ENCODE measurements at regions not wholly inside any gene's neighbourhood (a gene's known extent, or its start where the extent isn't known, plus 50 kb on each side); places are given as distances from the start of the nearest gene placed in this dataset.

DNA sequence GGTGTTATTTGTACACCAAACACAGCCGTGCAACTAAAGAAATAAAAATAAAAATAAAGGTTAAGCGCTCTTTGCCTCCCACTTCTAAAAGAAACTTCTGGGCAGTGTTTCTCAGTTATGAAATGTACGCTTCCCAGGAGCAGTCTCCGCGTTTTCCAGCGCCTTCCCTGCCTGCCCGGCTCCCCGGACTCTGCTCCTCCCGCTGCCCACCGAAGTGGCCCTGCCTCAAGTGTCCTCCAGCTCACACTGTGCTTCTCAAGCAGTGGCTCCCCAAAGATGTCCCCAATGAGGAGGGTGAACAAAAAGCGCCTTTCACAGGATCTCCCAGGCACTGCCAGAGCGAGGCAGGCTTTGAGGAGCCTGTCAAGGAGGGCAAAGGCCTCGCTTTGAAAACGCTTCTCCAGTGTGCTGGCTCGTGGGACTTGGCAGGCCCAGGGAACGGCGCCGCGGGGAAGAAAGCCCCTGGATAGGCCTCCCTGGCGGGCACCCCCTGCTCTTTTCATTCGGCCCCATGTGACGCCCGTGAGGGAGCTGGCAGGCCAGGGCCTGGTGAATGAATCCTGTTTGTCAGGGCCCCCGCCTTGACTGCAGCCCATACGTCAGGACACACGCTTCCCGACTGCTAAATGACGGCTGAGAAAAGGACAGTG lies 187.1 kb downstream of the FOXO1 start:
- Histone ChIP-seq H3K4me1 (peaks cover 10% of the 10 kb centered on the region), H3K27ac (no peak overlapping the region), H3K27me3 (ENCODE audit: insufficient read depth in 3 of 3, low read length in 2 of 3) (no peaks in the 10 kb centered on the region), H3K4me3 (no peak overlapping the region), H3K9me3 (no peaks in the 10 kb centered on the region), H3K36me3 (ENCODE audit: insufficient read depth in 1 of 2, low read depth in 1 of 2) (no peaks in the 10 kb centered on the region)
- TF ChIP-seq, protein P1, sequence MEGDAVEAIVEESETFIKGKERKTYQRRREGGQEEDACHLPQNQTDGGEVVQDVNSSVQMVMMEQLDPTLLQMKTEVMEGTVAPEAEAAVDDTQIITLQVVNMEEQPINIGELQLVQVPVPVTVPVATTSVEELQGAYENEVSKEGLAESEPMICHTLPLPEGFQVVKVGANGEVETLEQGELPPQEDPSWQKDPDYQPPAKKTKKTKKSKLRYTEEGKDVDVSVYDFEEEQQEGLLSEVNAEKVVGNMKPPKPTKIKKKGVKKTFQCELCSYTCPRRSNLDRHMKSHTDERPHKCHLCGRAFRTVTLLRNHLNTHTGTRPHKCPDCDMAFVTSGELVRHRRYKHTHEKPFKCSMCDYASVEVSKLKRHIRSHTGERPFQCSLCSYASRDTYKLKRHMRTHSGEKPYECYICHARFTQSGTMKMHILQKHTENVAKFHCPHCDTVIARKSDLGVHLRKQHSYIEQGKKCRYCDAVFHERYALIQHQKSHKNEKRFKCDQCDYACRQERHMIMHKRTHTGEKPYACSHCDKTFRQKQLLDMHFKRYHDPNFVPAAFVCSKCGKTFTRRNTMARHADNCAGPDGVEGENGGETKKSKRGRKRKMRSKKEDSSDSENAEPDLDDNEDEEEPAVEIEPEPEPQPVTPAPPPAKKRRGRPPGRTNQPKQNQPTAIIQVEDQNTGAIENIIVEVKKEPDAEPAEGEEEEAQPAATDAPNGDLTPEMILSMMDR (IDR thresholded peaks at IDR 0.05), result no peak
- no peak for ATAC-seq
- no peak for DNase-seq
- intact Hi-C loops (cut with DNase I), result loop anchor here in 1 of 2 donors (10.0 kb wide), 1 partner anchor 185 kb away; the partner anchor contains the start of gene FOXO1
- WGBS, 3 donors, result 92 to 96% (median 94%) methylated on average over 28 of the region's 28 CpGs

DNA sequence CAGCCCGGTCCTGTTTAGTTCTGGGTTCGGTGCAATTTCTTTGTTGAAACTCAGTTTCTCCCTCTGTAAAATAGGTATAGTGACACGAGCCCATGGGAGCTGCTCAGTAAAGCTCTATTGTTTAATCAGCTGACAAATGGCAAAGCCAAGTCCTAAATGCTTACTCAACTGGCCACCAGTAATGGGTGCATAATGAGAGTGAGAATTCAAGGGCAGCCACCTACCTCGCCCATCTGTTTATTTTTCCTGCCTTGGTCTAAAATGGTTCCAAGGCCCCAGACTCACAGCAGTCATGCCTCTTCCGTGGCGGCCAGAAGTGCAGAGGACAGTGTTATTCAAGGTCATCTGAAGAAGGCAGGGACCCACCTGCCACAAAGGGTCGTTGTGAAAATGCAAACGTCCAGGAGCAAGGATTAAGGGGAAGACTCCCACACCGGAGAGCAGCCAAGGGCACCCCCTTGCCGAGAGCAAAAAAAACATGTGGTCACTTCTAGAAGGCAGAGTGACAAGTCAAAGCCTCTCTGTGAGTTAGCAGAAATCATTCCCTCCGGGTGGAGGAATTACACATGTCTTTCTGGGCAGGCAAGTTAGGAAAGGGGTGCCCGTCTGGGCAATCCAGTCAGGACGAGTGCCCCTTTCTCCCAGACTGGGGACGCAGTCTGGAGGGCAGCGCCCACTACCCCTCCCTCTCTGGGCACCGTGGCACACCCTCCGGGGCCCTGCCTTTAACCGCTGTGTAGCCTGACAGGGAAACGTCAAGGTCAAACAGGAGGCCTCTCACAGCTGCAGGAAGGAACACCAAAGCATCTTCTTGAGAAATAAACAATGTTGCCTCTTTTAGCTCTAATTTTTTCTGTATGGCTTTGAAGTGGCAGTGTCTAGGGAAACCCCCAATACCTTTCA lies 186.2 kb downstream of the FOXO1 start:
- Histone ChIP-seq H3K4me1 (peaks cover 10% of the 10 kb centered on the region), H3K4me3 (no peak overlapping the region), H3K36me3 (ENCODE audit: insufficient read depth in 1 of 2, low read depth in 1 of 2) (no peaks in the 10 kb centered on the region), H3K27ac (no peak overlapping the region), H3K9me3 (no peaks in the 10 kb centered on the region), H3K27me3 (ENCODE audit: insufficient read depth in 3 of 3, low read length in 2 of 3) (no peaks in the 10 kb centered on the region)
- TF ChIP-seq, protein P1 (IDR thresholded peaks at IDR 0.05), result no peak
- intact Hi-C loops (cut with DNase I), result no loop called here
- no peak for ATAC-seq
- no peak for DNase-seq
- WGBS, 3 donors, result 55 to 61% (median 58%) methylated on average over 19 of the region's 19 CpGs

DNA sequence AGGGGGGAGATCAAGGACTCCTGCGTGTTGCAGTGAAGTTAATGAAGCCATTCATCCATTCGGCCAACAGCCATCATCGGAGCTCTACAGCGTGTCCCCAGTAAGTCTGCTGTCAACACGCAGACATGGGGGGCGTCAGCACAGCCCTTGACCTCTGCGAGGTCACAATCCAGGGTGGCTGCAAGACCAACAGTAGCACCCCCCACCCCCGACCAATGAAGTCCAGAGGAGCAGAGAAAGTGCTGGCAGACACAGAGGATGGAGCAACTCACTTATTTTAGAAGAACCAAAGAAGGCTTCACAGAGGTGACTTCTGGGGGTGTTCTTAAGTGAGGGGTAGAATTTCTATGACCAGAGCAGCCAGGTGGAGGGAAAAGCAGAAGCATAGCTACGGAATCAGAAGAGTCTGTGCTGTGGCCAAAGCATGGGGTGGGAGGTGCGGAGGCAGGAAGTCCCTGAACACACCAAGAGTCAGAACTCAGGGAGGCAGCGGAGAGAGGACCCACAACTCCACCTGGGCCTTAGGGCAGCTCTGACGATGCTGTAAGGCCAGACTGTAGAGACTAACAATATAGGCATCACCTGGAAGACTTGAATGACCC lies 185.4 kb downstream of the FOXO1 start:
- ATAC-seq, result no peak
- no peaks in the 10 kb centered on the region for H3K36me3 ChIP-seq (ENCODE audit: insufficient read depth in 1 of 2, low read depth in 1 of 2)
- TF ChIP-seq, protein P1 (IDR thresholded peaks at IDR 0.05), result no peak
- peaks cover 10% of the 10 kb centered on the region for H3K4me1 ChIP-seq
- H3K9me3 ChIP-seq, result no peaks in the 10 kb centered on the region
- 79 to 83% (median 83%) methylated on average over 12 of the region's 12 CpGs for WGBS, 3 donors
- no peak overlapping the region for H3K27ac ChIP-seq
- no peak for DNase-seq
- no peak overlapping the region for H3K4me3 ChIP-seq
- H3K27me3 ChIP-seq (ENCODE audit: insufficient read depth in 3 of 3, low read length in 2 of 3), result no peaks in the 10 kb centered on the region
- intact Hi-C loops (cut with DNase I), result no loop called here

DNA sequence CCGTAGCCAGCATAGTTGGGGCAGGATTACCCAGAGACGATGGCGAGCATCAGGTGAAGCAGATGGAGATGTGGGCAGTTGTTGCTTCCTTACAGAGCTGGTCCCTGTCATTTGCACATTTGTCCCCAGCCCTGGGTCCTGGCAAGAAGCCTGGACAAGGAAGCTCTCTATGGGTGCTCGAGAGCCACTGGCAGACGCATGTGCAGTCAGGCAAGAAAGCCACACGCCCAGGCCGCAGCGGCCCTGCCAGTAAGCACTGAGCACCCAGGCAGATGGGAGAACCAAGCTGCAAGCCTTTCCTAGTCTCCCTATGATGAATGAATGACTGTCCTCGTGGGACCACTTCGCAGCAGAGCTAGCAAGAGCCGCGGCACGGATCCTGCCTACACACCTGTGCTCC lies 182.8 kb downstream of the FOXO1 start:
- TF ChIP-seq, protein P1 (IDR thresholded peaks at IDR 0.05), result no peak
- ATAC-seq (peak; percentile 35 to 67 (median 43)), DNase-seq (no peak)
- H3K9me3 ChIP-seq, result no peaks in the 10 kb centered on the region
- intact Hi-C loops (cut with DNase I), result no loop called here
- 54 to 80% (median 57%) methylated on average over 13 of the region's 13 CpGs for WGBS, 3 donors
- H3K27me3 ChIP-seq (ENCODE audit: insufficient read depth in 3 of 3, low read length in 2 of 3), result no peaks in the 10 kb centered on the region
- no peak overlapping the region for H3K27ac ChIP-seq
- no peaks in the 10 kb centered on the region for H3K36me3 ChIP-seq (ENCODE audit: insufficient read depth in 1 of 2, low read depth in 1 of 2)
- H3K4me1 ChIP-seq, result no peaks in the 10 kb centered on the region
- H3K4me3 ChIP-seq, result no peak overlapping the region
